SH-SY5Y (cell line): ENCODE measurements at regions not wholly inside any gene's neighbourhood (a gene's known extent, or its start where the extent isn't known, plus 50 kb on each side); places are given as distances from the start of the nearest gene placed in this dataset.

Experiments used
- GATA2 ChIP-seq: IDR thresholded peaks from 2 replicates; pipeline ENCODE4 v1.6.1; 2011; ENCODE audit warnings: mild to moderate bottlenecking, low read depth, low read length
- GATA3 ChIP-seq: IDR thresholded peaks from 2 replicates; pipeline ENCODE4 v1.6.1; 2011; ENCODE audit warnings: low read depth, mild to moderate bottlenecking, low read length, moderate library complexity

DNA sequence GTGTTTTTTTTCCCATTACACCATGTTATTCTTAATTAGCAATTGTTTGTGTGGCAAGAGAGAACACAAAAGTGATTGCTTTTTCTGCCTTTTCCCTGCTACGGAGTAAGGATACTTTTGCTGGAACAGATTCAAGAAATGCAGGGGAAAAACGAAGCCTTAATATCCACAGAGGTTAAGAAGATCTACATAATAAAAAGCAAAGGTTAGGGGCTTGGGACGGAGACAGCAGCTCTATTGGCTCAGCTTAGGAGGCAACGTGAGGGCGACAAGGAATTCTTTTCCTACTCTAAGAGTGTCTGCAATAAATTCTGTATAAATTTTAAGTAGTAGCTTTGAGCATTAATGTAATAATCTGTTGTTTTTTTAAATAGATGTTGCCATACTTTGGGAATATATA is 693.3 kb downstream of the DTWD2 start:
- TF ChIP-seq GATA2 (no peak), GATA3 (no peak)
